GM23248 (cell line): ENCODE measurements at regions not wholly inside any gene's neighbourhood (a gene's known extent, or its start where the extent isn't known, plus 50 kb on each side); places are given as distances from the start of the nearest gene placed in this dataset.

ENCODE experiments used
- EZH2 ChIP-seq: fragments of 200-600 bp; sonication (generic); IDR thresholded peaks from 2 replicates; pipeline ENCODE4 v1.6.1; 2018; ENCODE audit warnings: antibody characterized with exemption, mild to moderate bottlenecking; ENCODE audit not compliant: insufficient read depth, poor library complexity, severe bottlenecking
- EZH2phosphoT487 ChIP-seq: fragments of 200-600 bp; sonication (generic); IDR thresholded peaks from 2 replicates; pipeline ENCODE4 v1.6.1; 2018; ENCODE audit warnings: antibody characterized with exemption, moderate library complexity, mild to moderate bottlenecking, low read depth; ENCODE audit not compliant: insufficient read depth

- 0 out of 2 replicates have a peak, but pooled peaks have one; percentile 46 for TF ChIP-seq EZH2phosphoT487
- no peak for TF ChIP-seq EZH2
Observed at GRCh38 chr1:184299406-184299790, 87.4 kb upstream of the C1orf21 start.
